ENCODE measurements at regions not wholly inside any gene's neighbourhood (a gene's known extent, or its start where the extent isn't known, plus 50 kb on each side); places are given as distances from the start of the nearest gene placed in this dataset.

DNA sequence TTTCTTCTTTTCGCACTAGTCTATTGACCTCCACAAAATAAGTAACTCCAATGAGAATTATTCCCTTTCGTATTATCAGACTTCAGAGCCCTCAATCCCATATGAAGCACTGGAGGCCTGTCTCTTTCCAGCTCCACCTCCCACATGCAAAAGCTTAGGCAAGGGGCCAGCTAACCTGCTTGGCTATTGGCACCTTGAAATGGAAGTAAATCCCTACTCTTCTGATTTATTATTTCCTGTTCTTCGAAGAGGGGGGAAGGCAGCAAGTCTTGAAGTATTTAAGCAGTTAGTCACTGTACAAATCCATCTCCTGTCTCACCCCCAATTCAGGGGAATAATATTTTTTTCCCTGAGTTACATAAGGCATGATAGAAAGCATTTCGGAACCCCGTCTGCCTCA is 577.8 kb downstream of the MAFB start:
- Histone ChIP-seq H3K27me3 (replicated peaks in 2 of 5; ENCODE audit: control insufficient read depth in 4 of 5, insufficient read depth in 5 of 5, low read length in 4 of 5) (peaks cover 0 to 3% (median 0%) of the 10 kb centered on the region in 5 experiments), H3K4me3 (ENCODE audit: control insufficient read depth in 1 of 7, extremely low read depth in 1 of 7, insufficient read depth in 4 of 7, low read depth in 2 of 7, low read length in 6 of 7) (no peak overlapping the region), H3K36me3 (ENCODE audit: control insufficient read depth in 4 of 4, insufficient read depth in 4 of 4, low read length in 3 of 4) (no peaks in the 10 kb centered on the region), H3K9me3 (ENCODE audit: control extremely low read depth in 1 of 5, control insufficient read depth in 4 of 5, insufficient read depth in 2 of 5, low read depth in 1 of 5, low read length in 4 of 5) (no peaks in the 10 kb centered on the region), H3K4me1 (ENCODE audit: control extremely low read depth in 1 of 4, control insufficient read depth in 4 of 4, insufficient read depth in 4 of 4, low read length in 3 of 4) (no peaks in the 10 kb centered on the region), H3K27ac (ENCODE audit: insufficient read depth in 1 of 2, low read depth in 1 of 2, low read length in 2 of 2, poor library complexity in 1 of 2, severe bottlenecking in 2 of 2) (no peak overlapping the region)
- ChIA-PET CTCF (no interaction called here), POLR2A (no interaction called here)
- DNase-seq = no peak
- WGBS (ENCODE audit: insufficient coverage) = 100% methylated on average over 4 of the region's 5 CpGs

DNA sequence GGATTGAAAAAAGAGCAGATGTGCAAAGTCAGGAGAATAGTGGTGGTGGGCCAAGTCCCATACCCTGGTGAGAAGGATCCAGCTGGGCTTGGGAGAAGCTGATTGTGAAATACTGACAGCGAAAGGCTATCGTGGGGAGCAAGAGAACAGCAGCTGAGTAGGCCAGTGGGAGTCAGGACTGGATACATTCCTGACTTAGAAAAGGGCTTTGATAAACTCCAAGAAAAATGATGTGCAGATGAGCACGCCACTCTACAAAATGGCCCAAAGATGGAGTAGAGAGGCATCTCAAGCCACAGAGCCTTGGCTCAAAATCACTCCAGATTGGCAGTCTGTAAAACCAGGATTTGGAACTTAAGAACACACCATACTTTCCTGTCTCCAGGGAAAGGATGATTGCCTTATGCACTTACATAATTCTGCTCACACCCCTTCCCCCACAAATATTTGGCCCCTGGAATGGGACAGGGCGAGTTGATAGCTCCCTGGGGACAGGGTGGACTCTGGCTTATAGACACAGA is 578.7 kb downstream of the MAFB start:
- DNase-seq = no peak
- WGBS (ENCODE audit: insufficient coverage) = 89% methylated on average over 4 of the region's 4 CpGs
- Histone ChIP-seq H3K4me1 (ENCODE audit: control extremely low read depth in 1 of 4, control insufficient read depth in 4 of 4, insufficient read depth in 4 of 4, low read length in 3 of 4) (no peaks in the 10 kb centered on the region), H3K27me3 (replicated peaks in 2 of 5; ENCODE audit: control insufficient read depth in 4 of 5, insufficient read depth in 5 of 5, low read length in 4 of 5) (peaks cover 0 to 3% (median 0%) of the 10 kb centered on the region in 5 experiments), H3K36me3 (ENCODE audit: control insufficient read depth in 4 of 4, insufficient read depth in 4 of 4, low read length in 3 of 4) (no peaks in the 10 kb centered on the region), H3K9me3 (ENCODE audit: control extremely low read depth in 1 of 5, control insufficient read depth in 4 of 5, insufficient read depth in 2 of 5, low read depth in 1 of 5, low read length in 4 of 5) (no peaks in the 10 kb centered on the region), H3K4me3 (ENCODE audit: control insufficient read depth in 1 of 7, extremely low read depth in 1 of 7, insufficient read depth in 4 of 7, low read depth in 2 of 7, low read length in 6 of 7) (no peak overlapping the region), H3K27ac (ENCODE audit: insufficient read depth in 1 of 2, low read depth in 1 of 2, low read length in 2 of 2, poor library complexity in 1 of 2, severe bottlenecking in 2 of 2) (no peak overlapping the region)
- CTCF ChIA-PET = no interaction called here
- POLR2A ChIA-PET = no interaction called here

DNA sequence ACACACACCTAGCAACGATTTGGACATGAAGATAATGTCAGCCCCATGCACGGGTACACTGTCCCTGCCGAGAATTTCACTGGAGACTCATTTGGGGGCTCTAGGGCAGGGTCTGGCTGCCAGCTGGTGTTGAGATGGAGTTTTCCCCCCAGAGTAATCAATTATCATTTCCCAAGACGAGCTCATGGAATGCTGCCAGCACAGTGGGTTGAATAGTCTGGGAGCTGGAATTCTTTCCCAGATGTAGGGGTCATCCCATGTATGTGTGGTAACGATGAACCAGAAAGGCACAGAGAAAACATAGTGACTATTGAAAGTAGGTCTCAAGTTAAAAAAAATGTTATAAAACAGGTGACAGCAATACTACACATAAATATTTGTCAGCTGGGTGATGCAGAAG is 579.9 kb downstream of the MAFB start:
- WGBS (ENCODE audit: insufficient coverage) = 83% methylated on average over 1 of the region's 5 CpGs
- Histone ChIP-seq H3K4me1 (ENCODE audit: control extremely low read depth in 1 of 4, control insufficient read depth in 4 of 4, insufficient read depth in 4 of 4, low read length in 3 of 4) (no peaks in the 10 kb centered on the region), H3K36me3 (ENCODE audit: control insufficient read depth in 4 of 4, insufficient read depth in 4 of 4, low read length in 3 of 4) (no peaks in the 10 kb centered on the region), H3K27me3 (replicated peaks in 2 of 5; ENCODE audit: control insufficient read depth in 4 of 5, insufficient read depth in 5 of 5, low read length in 4 of 5) (peaks cover 0 to 3% (median 0%) of the 10 kb centered on the region in 5 experiments), H3K27ac (ENCODE audit: insufficient read depth in 1 of 2, low read depth in 1 of 2, low read length in 2 of 2, poor library complexity in 1 of 2, severe bottlenecking in 2 of 2) (no peak overlapping the region), H3K4me3 (ENCODE audit: control insufficient read depth in 1 of 7, extremely low read depth in 1 of 7, insufficient read depth in 4 of 7, low read depth in 2 of 7, low read length in 6 of 7) (no peak overlapping the region), H3K9me3 (ENCODE audit: control extremely low read depth in 1 of 5, control insufficient read depth in 4 of 5, insufficient read depth in 2 of 5, low read depth in 1 of 5, low read length in 4 of 5) (no peaks in the 10 kb centered on the region)
- DNase-seq = no peak
- ChIA-PET CTCF (no interaction called here), POLR2A (no interaction called here)

DNA sequence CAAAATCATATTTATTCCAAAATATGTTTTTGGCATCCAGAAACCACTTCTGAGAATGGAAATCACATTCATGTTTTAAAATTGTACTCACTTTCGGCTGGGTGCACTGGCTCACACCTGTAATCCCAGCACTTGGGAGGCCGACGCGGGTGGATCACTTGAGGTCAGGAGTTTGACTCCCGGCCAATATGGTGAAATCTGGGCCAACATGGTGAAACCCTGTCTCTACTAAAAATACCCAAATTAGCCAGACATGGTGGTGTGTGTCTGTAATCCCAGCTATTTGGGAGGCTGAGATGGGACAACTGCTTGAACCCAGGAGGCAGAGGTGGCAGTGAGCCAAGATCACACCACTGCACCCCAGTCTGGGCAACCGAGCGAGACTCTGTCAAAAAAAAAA is 580.7 kb downstream of the MAFB start:
- no peaks in the 10 kb centered on the region for H3K9me3 ChIP-seq (ENCODE audit: control extremely low read depth in 1 of 5, control insufficient read depth in 4 of 5, insufficient read depth in 2 of 5, low read depth in 1 of 5, low read length in 4 of 5)
- H3K4me1 ChIP-seq (ENCODE audit: control extremely low read depth in 1 of 4, control insufficient read depth in 4 of 4, insufficient read depth in 4 of 4, low read length in 3 of 4) = no peaks in the 10 kb centered on the region
- H3K36me3 ChIP-seq (ENCODE audit: control insufficient read depth in 4 of 4, insufficient read depth in 4 of 4, low read length in 3 of 4) = no peaks in the 10 kb centered on the region
- peaks cover 0 to 3% (median 0%) of the 10 kb centered on the region in 5 experiments for H3K27me3 ChIP-seq (replicated peaks in 2 of 5; ENCODE audit: control insufficient read depth in 4 of 5, insufficient read depth in 5 of 5, low read length in 4 of 5)
- no peak for DNase-seq
- CTCF ChIA-PET = no interaction called here
- no peak overlapping the region for H3K4me3 ChIP-seq (ENCODE audit: control insufficient read depth in 1 of 7, extremely low read depth in 1 of 7, insufficient read depth in 4 of 7, low read depth in 2 of 7, low read length in 6 of 7)
- POLR2A ChIA-PET = no interaction called here
- WGBS (ENCODE audit: insufficient coverage) = 100% methylated on average over 4 of the region's 7 CpGs
- H3K27ac ChIP-seq (ENCODE audit: insufficient read depth in 1 of 2, low read depth in 1 of 2, low read length in 2 of 2, poor library complexity in 1 of 2, severe bottlenecking in 2 of 2) = no peak overlapping the region

DNA sequence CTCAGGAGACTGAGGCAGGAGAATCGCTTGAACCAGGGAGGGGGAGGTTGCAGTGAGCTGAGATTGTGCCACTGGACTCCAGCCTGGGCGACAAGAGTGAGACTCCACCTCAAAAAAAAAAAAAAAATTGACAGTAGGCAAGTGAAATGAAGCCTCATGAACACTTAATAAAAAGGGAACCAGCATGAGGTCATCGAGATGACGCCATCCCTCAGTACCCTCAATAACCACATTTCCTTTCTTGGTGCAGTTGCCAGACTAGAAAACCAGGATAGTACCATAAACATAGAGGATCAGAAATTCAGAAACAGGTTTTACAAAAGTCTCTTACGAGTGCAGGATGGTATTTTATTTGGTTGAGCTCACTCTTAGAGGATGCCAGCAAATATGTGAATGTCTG is 584.1 kb downstream of the MAFB start:
- no peak for DNase-seq
- POLR2A ChIA-PET = no interaction called here
- H3K36me3 ChIP-seq (ENCODE audit: control insufficient read depth in 4 of 4, insufficient read depth in 4 of 4, low read length in 3 of 4) = no peaks in the 10 kb centered on the region

DNA sequence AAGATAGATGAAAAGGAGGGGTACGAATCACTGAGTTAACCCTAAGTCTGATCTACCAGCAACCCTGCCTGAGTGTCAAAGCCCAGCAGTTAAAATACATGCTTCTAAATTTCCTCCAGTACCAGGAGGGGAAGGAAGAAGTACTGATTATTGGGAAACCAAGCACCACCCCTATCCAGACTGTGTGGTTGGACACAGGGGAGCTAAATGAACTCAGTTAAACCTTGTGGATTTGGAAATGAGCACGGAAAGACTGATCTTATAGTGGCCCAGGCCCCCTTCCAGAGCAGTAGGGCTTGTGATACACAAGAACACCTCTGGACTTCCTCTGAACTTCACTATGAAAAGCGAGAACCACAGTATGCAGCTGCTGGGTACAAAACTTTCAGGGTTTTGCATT is 585.6 kb downstream of the MAFB start:
- WGBS (ENCODE audit: insufficient coverage) = 95% methylated on average over 2 of the region's 3 CpGs
- H3K27ac ChIP-seq (ENCODE audit: insufficient read depth in 1 of 2, low read depth in 1 of 2, low read length in 2 of 2, poor library complexity in 1 of 2, severe bottlenecking in 2 of 2) = no peak overlapping the region
- ChIA-PET CTCF (no interaction called here), POLR2A (no interaction called here)
- no peaks in the 10 kb centered on the region for H3K4me1 ChIP-seq (ENCODE audit: control extremely low read depth in 1 of 4, control insufficient read depth in 4 of 4, insufficient read depth in 4 of 4, low read length in 3 of 4)
- DNase-seq = no peak
- no peaks in the 10 kb centered on the region for H3K9me3 ChIP-seq (ENCODE audit: control extremely low read depth in 1 of 5, control insufficient read depth in 4 of 5, insufficient read depth in 2 of 5, low read depth in 1 of 5, low read length in 4 of 5)
- H3K27me3 ChIP-seq (replicated peaks in 2 of 5; ENCODE audit: control insufficient read depth in 4 of 5, insufficient read depth in 5 of 5, low read length in 4 of 5) = no peaks in the 10 kb centered on the region
- no peaks in the 10 kb centered on the region for H3K36me3 ChIP-seq (ENCODE audit: control insufficient read depth in 4 of 4, insufficient read depth in 4 of 4, low read length in 3 of 4)
- no peak overlapping the region for H3K4me3 ChIP-seq (ENCODE audit: control insufficient read depth in 1 of 7, extremely low read depth in 1 of 7, insufficient read depth in 4 of 7, low read depth in 2 of 7, low read length in 6 of 7)

More for the DNA sequence above, 584.1 kb downstream of the MAFB start:
- Histone ChIP-seq H3K27ac (ENCODE audit: insufficient read depth in 1 of 2, low read depth in 1 of 2, low read length in 2 of 2, poor library complexity in 1 of 2, severe bottlenecking in 2 of 2) (no peak overlapping the region), H3K27me3 (replicated peaks in 2 of 5; ENCODE audit: control insufficient read depth in 4 of 5, insufficient read depth in 5 of 5, low read length in 4 of 5) (no peaks in the 10 kb centered on the region), H3K4me1 (ENCODE audit: control extremely low read depth in 1 of 4, control insufficient read depth in 4 of 4, insufficient read depth in 4 of 4, low read length in 3 of 4) (no peaks in the 10 kb centered on the region), H3K4me3 (ENCODE audit: control insufficient read depth in 1 of 7, extremely low read depth in 1 of 7, insufficient read depth in 4 of 7, low read depth in 2 of 7, low read length in 6 of 7) (no peak overlapping the region), H3K9me3 (ENCODE audit: control extremely low read depth in 1 of 5, control insufficient read depth in 4 of 5, insufficient read depth in 2 of 5, low read depth in 1 of 5, low read length in 4 of 5) (no peaks in the 10 kb centered on the region)
- 71% methylated on average over 3 of the region's 5 CpGs for WGBS (ENCODE audit: insufficient coverage)
- CTCF ChIA-PET = no interaction called here

DNA sequence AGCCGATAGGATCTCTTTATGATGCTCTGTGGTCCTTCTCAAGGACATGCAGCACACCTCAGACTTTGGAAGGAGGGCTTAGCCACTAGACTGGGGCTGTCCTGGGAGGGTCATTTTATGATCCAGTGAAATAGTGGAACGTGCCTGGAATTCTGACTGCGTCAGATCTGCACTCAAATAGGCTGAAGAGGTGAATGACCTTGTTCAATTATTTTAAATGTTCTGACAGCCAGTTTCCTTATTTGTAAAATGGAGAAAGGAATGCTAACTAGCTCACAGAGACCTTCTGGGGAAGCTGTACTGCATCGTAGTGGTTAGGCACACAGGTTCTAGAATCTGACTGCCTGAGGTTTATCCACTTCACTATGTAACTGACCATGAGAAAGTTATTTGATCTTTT is 587.5 kb downstream of the MAFB start:
- ChIA-PET POLR2A (no interaction called here), CTCF (no interaction called here)
- Histone ChIP-seq H3K27ac (ENCODE audit: insufficient read depth in 1 of 2, low read depth in 1 of 2, low read length in 2 of 2, poor library complexity in 1 of 2, severe bottlenecking in 2 of 2) (no peak overlapping the region), H3K4me1 (ENCODE audit: control extremely low read depth in 1 of 4, control insufficient read depth in 4 of 4, insufficient read depth in 4 of 4, low read length in 3 of 4) (no peaks in the 10 kb centered on the region), H3K9me3 (ENCODE audit: control extremely low read depth in 1 of 5, control insufficient read depth in 4 of 5, insufficient read depth in 2 of 5, low read depth in 1 of 5, low read length in 4 of 5) (no peaks in the 10 kb centered on the region), H3K4me3 (ENCODE audit: control insufficient read depth in 1 of 7, extremely low read depth in 1 of 7, insufficient read depth in 4 of 7, low read depth in 2 of 7, low read length in 6 of 7) (no peak overlapping the region), H3K27me3 (replicated peaks in 2 of 5; ENCODE audit: control insufficient read depth in 4 of 5, insufficient read depth in 5 of 5, low read length in 4 of 5) (no peaks in the 10 kb centered on the region), H3K36me3 (ENCODE audit: control insufficient read depth in 4 of 4, insufficient read depth in 4 of 4, low read length in 3 of 4) (no peaks in the 10 kb centered on the region)
- WGBS (ENCODE audit: insufficient coverage) = 100% methylated on average over 4 of the region's 4 CpGs
- no peak for DNase-seq

Measured in common myeloid progenitor, CD34-positive (primary cell).